Hepatocyte (in vitro differentiated cells): ENCODE measurements at regions not wholly inside any gene's neighbourhood (a gene's known extent, or its start where the extent isn't known, plus 50 kb on each side); places are given as distances from the start of the nearest gene placed in this dataset.

Experiments used
- DNase-seq: peaks from one replicate; pipeline ENCODE4 v3.0.0-alpha.2; 2016; ENCODE audit warnings: low spot score
- H2AFZ ChIP-seq: fragments of 200-600 bp; sonication (generic); 2 replicates; pipeline ENCODE4 v1.6.0; 2016; ENCODE audit warnings: antibody characterized with exemption, mild to moderate bottlenecking
- H3K27ac ChIP-seq: fragments of 200-600 bp; sonication (generic); 2 replicates; pipeline ENCODE4 v1.5.1; 2016; ENCODE audit warnings: mild to moderate bottlenecking
- H3K27me3 ChIP-seq: fragments of 200-600 bp; sonication (generic); 2 replicates; pipeline ENCODE4 v1.6.1; 2016
- H3K36me3 ChIP-seq: fragments of 200-600 bp; sonication (generic); replicated peaks from 2 replicates; pipeline ENCODE4 v1.5.1; 2016; ENCODE audit warnings: low read depth; ENCODE audit not compliant: insufficient read depth
- H3K4me1 ChIP-seq: fragments of 200-600 bp; sonication (generic); 2 replicates; pipeline ENCODE4 v1.5.1; 2016; ENCODE audit warnings: mild to moderate bottlenecking, moderate library complexity; ENCODE audit not compliant: insufficient read depth
- H3K4me2 ChIP-seq: fragments of 200-600 bp; sonication (generic); 2 replicates; pipeline ENCODE4 v1.6.0; 2016
- H3K4me3 ChIP-seq: fragments of 200-600 bp; sonication (generic); 2 replicates; pipeline ENCODE4 v1.5.1; 2016; ENCODE audit warnings: mild to moderate bottlenecking
- H3K79me2 ChIP-seq: fragments of 200-600 bp; sonication (generic); 2 replicates; pipeline ENCODE4 v1.6.0; 2017; ENCODE audit warnings: mild to moderate bottlenecking
- H3K9me2 ChIP-seq: fragments of 200-600 bp; sonication (generic); replicated peaks from 2 replicates; pipeline ENCODE4 v1.6.0; 2017; ENCODE audit warnings: mild to moderate bottlenecking; ENCODE audit not compliant: insufficient read depth
- H3K9me3 ChIP-seq: fragments of 200-600 bp; sonication (generic); 2 replicates; pipeline ENCODE4 v1.5.1; 2016; ENCODE audit warnings: low read depth, mild to moderate bottlenecking
- H4K20me1 ChIP-seq: fragments of 200-600 bp; sonication (generic); 2 replicates; pipeline ENCODE4 v1.6.0; 2016; ENCODE audit warnings: mild to moderate bottlenecking; ENCODE audit not compliant: insufficient read depth, poor library complexity, severe bottlenecking
- EZH2 ChIP-seq: fragments of 200-600 bp; sonication (generic); IDR thresholded peaks from 2 replicates; pipeline ENCODE4 v1.6.1; 2016; ENCODE audit warnings: antibody characterized with exemption, mild to moderate bottlenecking, borderline replicate concordance
- EZH2phosphoT487 ChIP-seq: fragments of 200-600 bp; sonication (generic); IDR thresholded peaks from one replicate; pipeline ENCODE4 v1.6.1; 2018; ENCODE audit warnings: antibody characterized with exemption, mild to moderate bottlenecking, low read depth, moderate library complexity; ENCODE audit not compliant: unreplicated experiment, severe bottlenecking
- WGBS: methylation state at CpG from one replicate; pipeline ENCODE4 v1.1.6; 2016; ENCODE audit warnings: low lambda C conversion rate; ENCODE audit errors: missing lambda C conversion rate; 5-methylcytosine and 5-hydroxymethylcytosine counted together
- TF ChIP-seq, protein P1 (sequence below): fragments of 200-600 bp; sonication (generic); IDR thresholded peaks from 2 replicates; pipeline ENCODE4 v1.5.1; 2016; ENCODE audit warnings: antibody characterized with exemption, mild to moderate bottlenecking; ENCODE audit not compliant: poor library complexity

DNA sequence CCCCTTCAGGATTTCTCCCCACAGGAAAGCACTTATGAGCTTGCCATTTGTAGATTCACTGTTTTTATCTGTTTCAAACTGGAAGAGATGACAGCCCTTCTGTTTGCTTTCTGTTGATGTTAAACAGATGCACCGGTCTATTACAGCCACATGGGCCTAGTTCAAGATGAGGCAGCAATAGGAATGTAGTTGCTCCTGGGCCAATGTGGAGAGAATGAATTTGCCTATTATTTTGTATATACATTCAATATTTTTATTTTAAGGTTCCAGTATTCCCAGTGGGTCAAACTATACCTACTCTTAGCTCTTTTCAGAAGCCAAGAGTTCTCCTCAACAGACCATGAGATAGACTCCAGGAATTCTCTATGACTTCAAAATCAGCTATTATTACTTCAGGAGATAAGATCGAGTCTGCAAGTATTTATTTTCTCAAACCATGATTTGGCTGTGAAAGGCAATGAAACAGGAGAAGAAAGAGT is 461.6 kb downstream of the RASEF start:
- H3K27me3 ChIP-seq = no peaks in the 10 kb centered on the region
- DNase-seq = peak; percentile 38
- no peaks in the 10 kb centered on the region for H3K9me3 ChIP-seq
- no peaks in the 10 kb centered on the region for H3K9me2 ChIP-seq
- TF ChIP-seq EZH2phosphoT487 (no peak), EZH2 (no peak)
- TF ChIP-seq, protein P1, sequence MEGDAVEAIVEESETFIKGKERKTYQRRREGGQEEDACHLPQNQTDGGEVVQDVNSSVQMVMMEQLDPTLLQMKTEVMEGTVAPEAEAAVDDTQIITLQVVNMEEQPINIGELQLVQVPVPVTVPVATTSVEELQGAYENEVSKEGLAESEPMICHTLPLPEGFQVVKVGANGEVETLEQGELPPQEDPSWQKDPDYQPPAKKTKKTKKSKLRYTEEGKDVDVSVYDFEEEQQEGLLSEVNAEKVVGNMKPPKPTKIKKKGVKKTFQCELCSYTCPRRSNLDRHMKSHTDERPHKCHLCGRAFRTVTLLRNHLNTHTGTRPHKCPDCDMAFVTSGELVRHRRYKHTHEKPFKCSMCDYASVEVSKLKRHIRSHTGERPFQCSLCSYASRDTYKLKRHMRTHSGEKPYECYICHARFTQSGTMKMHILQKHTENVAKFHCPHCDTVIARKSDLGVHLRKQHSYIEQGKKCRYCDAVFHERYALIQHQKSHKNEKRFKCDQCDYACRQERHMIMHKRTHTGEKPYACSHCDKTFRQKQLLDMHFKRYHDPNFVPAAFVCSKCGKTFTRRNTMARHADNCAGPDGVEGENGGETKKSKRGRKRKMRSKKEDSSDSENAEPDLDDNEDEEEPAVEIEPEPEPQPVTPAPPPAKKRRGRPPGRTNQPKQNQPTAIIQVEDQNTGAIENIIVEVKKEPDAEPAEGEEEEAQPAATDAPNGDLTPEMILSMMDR = no peak
- H3K79me2 ChIP-seq = no peaks in the 10 kb centered on the region
- peak overlapping the region; percentile 48 for H3K27ac ChIP-seq
- no peaks in the 10 kb centered on the region for H3K36me3 ChIP-seq
- H3K4me3 ChIP-seq = no peak overlapping the region
- no peak overlapping the region for H2AFZ ChIP-seq
- peaks cover 63% of the 10 kb centered on the region for H3K4me1 ChIP-seq
- H4K20me1 ChIP-seq = no peaks in the 10 kb centered on the region
- WGBS = 12% methylated on average over 2 of the region's 2 CpGs
- peak overlapping the region; percentile 50 for H3K4me2 ChIP-seq

DNA sequence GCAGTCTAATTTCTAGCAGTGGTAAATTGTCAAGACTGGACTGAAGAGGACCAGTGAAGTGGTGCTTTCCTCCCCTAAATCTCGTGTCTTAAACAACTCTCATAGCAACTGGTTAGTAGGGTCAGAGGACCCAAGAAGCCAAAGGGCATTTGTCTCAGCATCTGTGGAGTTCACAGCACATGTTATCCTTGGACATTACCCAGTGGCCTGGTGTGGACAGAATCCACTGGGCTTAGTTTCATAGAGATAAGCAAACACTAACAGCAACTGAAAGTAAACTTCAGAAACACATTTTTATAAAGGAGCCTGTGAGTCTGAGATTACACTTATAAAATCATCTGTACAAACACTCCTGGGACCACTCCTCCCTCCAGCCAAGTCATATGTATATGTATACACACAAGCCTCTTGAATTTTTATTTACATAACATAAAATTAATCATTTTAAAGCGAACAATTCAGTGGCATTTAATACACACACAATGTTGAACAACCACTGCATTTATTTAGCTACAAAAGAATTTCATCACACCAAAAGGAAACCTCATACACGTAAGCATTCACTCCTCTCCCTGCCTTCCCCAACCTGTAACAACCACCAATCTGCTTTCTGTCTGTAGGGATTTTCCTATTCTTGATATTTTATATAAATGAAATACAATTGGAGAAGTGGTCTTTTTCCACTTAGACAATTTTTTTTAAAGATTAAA is 457.8 kb downstream of the RASEF start:
- no peaks in the 10 kb centered on the region for H3K36me3 ChIP-seq
- TF ChIP-seq EZH2 = no peak
- TF ChIP-seq, protein P1 = no peak
- no peak for TF ChIP-seq EZH2phosphoT487
- H3K9me3 ChIP-seq = no peaks in the 10 kb centered on the region
- H4K20me1 ChIP-seq = no peaks in the 10 kb centered on the region
- H3K27me3 ChIP-seq = no peaks in the 10 kb centered on the region
- H3K4me1 ChIP-seq = peaks cover 41% of the 10 kb centered on the region
- H3K27ac ChIP-seq = peak overlapping the region; percentile 9
- DNase-seq = peak; percentile 38
- no peaks in the 10 kb centered on the region for H3K79me2 ChIP-seq
- 46% methylated on average over 3 of the region's 3 CpGs for whole genome bisulfite sequencing
- no peak overlapping the region for H3K4me3 ChIP-seq
- H3K9me2 ChIP-seq = no peaks in the 10 kb centered on the region
- H2AFZ ChIP-seq = no peak overlapping the region
- H3K4me2 ChIP-seq = peak overlapping the region; percentile 43

DNA sequence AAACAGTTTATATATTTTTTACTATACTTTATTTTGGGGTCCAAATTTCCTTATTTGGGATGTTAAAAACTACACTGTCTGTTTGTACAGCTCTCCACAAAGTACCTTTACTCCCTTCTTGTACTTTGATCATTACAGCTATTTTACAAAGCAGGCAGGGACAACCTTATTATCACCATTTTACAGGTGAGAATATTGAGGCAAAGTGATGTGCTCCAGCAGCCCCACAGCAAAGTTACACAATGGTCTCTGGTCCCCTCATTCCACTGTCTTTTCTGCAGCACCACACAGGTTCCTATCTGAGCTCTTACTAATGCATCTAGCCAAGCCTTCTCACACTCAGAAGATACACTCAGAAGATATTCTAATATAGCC is 457.3 kb downstream of the RASEF start:
- no peak overlapping the region for H2AFZ ChIP-seq
- peak overlapping the region; percentile 9 for H3K27ac ChIP-seq
- H3K9me2 ChIP-seq = no peaks in the 10 kb centered on the region
- H3K4me2 ChIP-seq = no peak overlapping the region
- no peaks in the 10 kb centered on the region for H3K27me3 ChIP-seq
- no peak for DNase-seq
- no peaks in the 10 kb centered on the region for H3K36me3 ChIP-seq
- no peak for TF ChIP-seq EZH2
- TF ChIP-seq, protein P1 = no peak
- TF ChIP-seq EZH2phosphoT487 = no peak
- no peaks in the 10 kb centered on the region for H3K79me2 ChIP-seq
- no peaks in the 10 kb centered on the region for H3K9me3 ChIP-seq
- no peaks in the 10 kb centered on the region for H4K20me1 ChIP-seq
- H3K4me1 ChIP-seq = peaks cover 36% of the 10 kb centered on the region
- no peak overlapping the region for H3K4me3 ChIP-seq

DNA sequence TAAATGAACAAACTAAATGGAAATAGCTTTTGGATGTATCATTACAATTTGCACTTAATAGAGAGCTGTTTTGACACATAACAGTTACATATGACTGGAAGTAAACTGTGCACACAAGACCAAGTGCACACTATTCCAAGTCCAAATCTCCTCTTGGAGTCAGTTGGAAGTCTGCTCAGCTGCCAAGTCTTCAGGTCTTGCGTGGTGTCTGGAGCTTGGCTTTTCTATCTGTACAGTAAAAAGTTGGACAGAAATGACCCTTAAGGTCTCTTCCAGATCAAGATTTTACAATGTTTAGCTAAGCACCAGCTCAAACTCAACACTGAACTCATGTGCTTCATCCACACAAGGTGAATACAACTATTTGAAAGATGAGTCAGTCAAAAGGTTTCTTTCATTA is 456.9 kb downstream of the RASEF start:
- no peak overlapping the region for H2AFZ ChIP-seq
- 59% methylated on average over 1 of the region's 1 CpG for WGBS
- no peaks in the 10 kb centered on the region for H3K79me2 ChIP-seq
- DNase-seq = no peak
- H3K4me2 ChIP-seq = peak overlapping the region; percentile 13
- H3K9me2 ChIP-seq = no peaks in the 10 kb centered on the region
- peaks cover 32% of the 10 kb centered on the region for H3K4me1 ChIP-seq
- TF ChIP-seq EZH2 = no peak
- H4K20me1 ChIP-seq = no peaks in the 10 kb centered on the region
- no peaks in the 10 kb centered on the region for H3K9me3 ChIP-seq
- no peak overlapping the region for H3K4me3 ChIP-seq
- H3K36me3 ChIP-seq = no peaks in the 10 kb centered on the region
- no peaks in the 10 kb centered on the region for H3K27me3 ChIP-seq
- H3K27ac ChIP-seq = peak overlapping the region; percentile 9
